HG02973 (cell line): ENCODE measurements at regions not wholly inside any gene's neighbourhood (a gene's known extent, or its start where the extent isn't known, plus 50 kb on each side); places are given as distances from the start of the nearest gene placed in this dataset.
"Not testable (repeated sequence)": the region's sequence is repeated elsewhere in the genome, so short reads cannot be mapped to it uniquely, and the experiment has no call there.

Source experiments
- ATAC-seq: cut with Tn5 transposase; IDR thresholded peaks from one replicate; pipeline ENCODE4 v1.9.1; 2021; ENCODE audit warnings: moderate library complexity; ENCODE audit not compliant: unreplicated experiment

- ATAC-seq: no peak
Measured at GRCh38 chr14:37650356-37651037, 55.1 kb downstream of the TTC6 start.

GRCh38 chr14:37652042-37652441 is 56.6 kb downstream of the TTC6 start:
- no peak for ATAC-seq

- ATAC-seq: no peak
Measured at GRCh38 chr14:37655418-37655817, 60.0 kb downstream of the TTC6 start.

- ATAC-seq: no peak
Measured at GRCh38 chr14:37658156-37658555, 62.7 kb downstream of the TTC6 start.

- no peak for ATAC-seq
Measured at GRCh38 chr14:37663498-37663897, 68.1 kb downstream of the TTC6 start.

- ATAC-seq: no peak
Measured at GRCh38 chr14:37665479-37665878, 70.0 kb downstream of the TTC6 start.

- no peak for ATAC-seq
Measured at GRCh38 chr14:37665951-37666350, 70.5 kb downstream of the TTC6 start.

- no peak for ATAC-seq
Measured at GRCh38 chr14:37668646-37669045, 73.2 kb downstream of the TTC6 start.

GRCh38 chr14:37669242-37669641 is 73.8 kb downstream of the TTC6 start:
- ATAC-seq: no peak

GRCh38 chr14:37673439-37673838 is 78.0 kb downstream of the TTC6 start:
- no peak for ATAC-seq

GRCh38 chr14:37678916-37679315 is 83.5 kb downstream of the TTC6 start:
- ATAC-seq: no peak

GRCh38 chr14:37681486-37681885 is 86.1 kb downstream of the TTC6 start:
- no peak for ATAC-seq

GRCh38 chr14:37692680-37693079 is 97.3 kb downstream of the TTC6 start:
- not testable (repeated sequence) for ATAC-seq

GRCh38 chr14:37693420-37693819 is 98.0 kb downstream of the TTC6 start:
- ATAC-seq: not testable (repeated sequence)

- no peak for ATAC-seq
Measured at GRCh38 chr14:37695866-37696265, 100.4 kb downstream of the TTC6 start.

- ATAC-seq: no peak
Measured at GRCh38 chr14:37697489-37698121, 102.2 kb downstream of the TTC6 start.

GRCh38 chr14:37698840-37699777 is 103.7 kb downstream of the TTC6 start:
- no peak for ATAC-seq

GRCh38 chr14:37707716-37708115 is 112.3 kb downstream of the TTC6 start:
- no peak for ATAC-seq

- no peak for ATAC-seq
Measured at GRCh38 chr14:37708481-37708880, 113.1 kb downstream of the TTC6 start.

- ATAC-seq: no peak
Measured at GRCh38 chr14:37709419-37710195, 114.2 kb downstream of the TTC6 start.

- no peak for ATAC-seq
Measured at GRCh38 chr14:37711356-37711830, 116.0 kb downstream of the TTC6 start.
